HUES64 (cell line): ENCODE measurements at regions not wholly inside any gene's neighbourhood (a gene's known extent, or its start where the extent isn't known, plus 50 kb on each side); places are given as distances from the start of the nearest gene placed in this dataset.
"Not testable (repeated sequence)": the region's sequence is repeated elsewhere in the genome, so short reads cannot be mapped to it uniquely, and the experiment has no call there.

Experiments
- H3K27ac ChIP-seq: 2 replicates; pipeline ENCODE4 v1.7.0; 2013; ENCODE audit warnings: low read depth, low read length, inconsistent platforms
- H3K27me3 ChIP-seq: 2 replicates; pipeline ENCODE4 v1.6.1; 2013; ENCODE audit warnings: mild to moderate bottlenecking, low read length; ENCODE audit not compliant: insufficient read depth
- H3K36me3 ChIP-seq: 2 replicates; pipeline ENCODE4 v1.6.1; 2013; ENCODE audit warnings: mild to moderate bottlenecking, low read length; ENCODE audit not compliant: insufficient read depth
- H3K4me1 ChIP-seq: 2 replicates; pipeline ENCODE4 v1.6.1; 2013; ENCODE audit warnings: mild to moderate bottlenecking, low read length, moderate library complexity; ENCODE audit not compliant: insufficient read depth
- H3K4me3 ChIP-seq: 2 replicates; pipeline ENCODE4 v1.5.1; 2013; ENCODE audit warnings: mild to moderate bottlenecking, low read length, moderate library complexity
- H3K9ac ChIP-seq: 2 replicates; pipeline ENCODE4 v1.6.1; 2013; ENCODE audit warnings: mild to moderate bottlenecking, low read depth, low read length
- H3K9me3 ChIP-seq: 2 replicates; pipeline ENCODE4 v1.6.1; 2013; ENCODE audit warnings: low read depth, low read length; ENCODE audit not compliant: insufficient read depth
- WGBS: fragments of 150-250, 120-280 bp; methylation state at CpG from one replicate; pipeline ENCODE4 v1.1.7; 2013; ENCODE audit warnings: missing lambda C conversion rate; 5-methylcytosine and 5-hydroxymethylcytosine counted together

DNA sequence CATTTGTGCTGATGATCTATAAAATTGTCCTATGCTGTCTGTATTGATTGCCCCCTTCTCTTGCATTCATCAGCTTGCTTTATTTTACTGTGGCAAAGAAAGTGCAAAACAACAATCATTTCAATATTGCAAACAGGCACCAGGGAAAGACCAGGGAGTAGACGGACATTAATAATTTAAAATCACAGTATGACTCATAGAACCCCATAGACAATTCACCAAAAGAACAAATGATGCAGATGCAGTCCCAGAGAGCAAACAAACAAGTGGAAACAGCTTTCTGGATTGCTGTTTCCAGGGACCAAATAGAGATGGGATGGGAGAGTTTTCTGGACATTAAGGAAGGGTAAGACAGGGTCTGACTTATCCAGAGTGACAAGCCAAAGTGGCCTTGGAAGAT, 70.1 kb downstream of the ABCC12 start:
- WGBS = 87% methylated on average over 1 of the region's 1 CpG
- Histone ChIP-seq H3K27ac (no peak overlapping the region), H3K4me3 (no peak overlapping the region), H3K27me3 (no peaks in the 10 kb centered on the region), H3K9me3 (no peaks in the 10 kb centered on the region), H3K36me3 (no peaks in the 10 kb centered on the region), H3K9ac (no peak overlapping the region), H3K4me1 (no peaks in the 10 kb centered on the region)

DNA sequence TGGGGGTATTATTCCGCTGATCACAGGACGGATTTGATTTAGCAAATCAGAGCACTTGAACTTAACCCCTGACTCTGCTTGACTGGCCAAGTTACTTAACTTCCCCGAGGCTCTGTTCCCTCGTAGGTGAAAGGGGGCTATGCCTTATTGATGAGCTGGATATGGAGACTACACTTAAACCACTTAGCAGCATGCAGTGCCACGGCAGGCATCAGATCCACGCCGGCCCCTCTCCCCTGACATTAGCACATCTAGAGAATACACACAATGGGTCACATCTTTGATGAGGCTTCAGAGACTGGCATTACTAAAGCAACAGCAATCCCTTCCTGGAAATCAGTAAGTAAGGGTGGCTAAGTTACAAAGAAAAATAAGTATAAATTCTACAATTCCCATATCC, 71.0 kb downstream of the ABCC12 start:
- Histone ChIP-seq H3K36me3 (no peaks in the 10 kb centered on the region), H3K9ac (no peak overlapping the region), H3K4me1 (no peaks in the 10 kb centered on the region), H3K27ac (no peak overlapping the region), H3K9me3 (no peaks in the 10 kb centered on the region), H3K4me3 (no peak overlapping the region), H3K27me3 (no peaks in the 10 kb centered on the region)
- 87% methylated on average over 7 of the region's 7 CpGs for WGBS

DNA sequence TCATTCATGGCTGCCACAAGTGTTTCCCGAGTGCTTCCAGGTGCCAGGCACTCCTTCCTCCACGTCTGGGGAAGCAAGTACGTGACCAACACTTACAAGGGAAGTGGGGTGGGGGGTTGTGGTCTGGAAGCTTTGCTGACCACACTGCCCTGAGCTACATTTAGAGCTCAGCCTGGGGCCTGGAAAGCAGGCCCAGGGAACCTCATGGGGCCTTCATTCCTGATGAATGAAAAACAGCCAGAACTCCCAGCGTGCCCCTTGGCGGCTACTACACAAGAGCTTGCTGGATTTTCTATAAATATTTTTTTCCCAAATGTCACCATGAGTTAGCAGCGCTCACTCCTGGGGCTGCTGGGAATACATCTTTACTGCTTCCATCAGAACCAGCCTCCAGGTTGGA, 73.3 kb downstream of the ABCC12 start:
- 93% methylated on average over 6 of the region's 6 CpGs for WGBS
- Histone ChIP-seq H3K27me3 (no peaks in the 10 kb centered on the region), H3K4me3 (no peak overlapping the region), H3K36me3 (no peaks in the 10 kb centered on the region), H3K9me3 (no peaks in the 10 kb centered on the region), H3K27ac (no peak overlapping the region), H3K9ac (no peak overlapping the region), H3K4me1 (no peaks in the 10 kb centered on the region)

DNA sequence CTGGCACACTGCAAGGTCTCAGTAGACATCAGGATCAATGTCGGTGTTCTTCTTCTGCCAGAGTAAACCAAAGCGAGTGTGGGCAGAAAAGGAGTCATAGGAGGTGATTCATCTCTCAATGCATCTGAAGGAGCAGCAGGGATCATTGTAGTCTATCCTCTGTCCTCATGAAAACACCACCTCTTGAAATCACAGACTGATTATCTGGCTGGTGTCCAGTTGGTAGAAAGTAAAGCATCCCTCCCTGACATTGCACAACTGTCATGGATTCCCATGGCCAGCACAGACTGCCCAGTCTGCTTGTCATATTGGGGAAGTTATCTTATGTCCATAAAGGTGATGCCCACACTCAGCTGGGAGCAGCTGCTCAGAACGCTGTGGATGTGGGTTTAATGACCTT, 74.1 kb downstream of the ABCC12 start:
- H3K4me1 ChIP-seq = no peaks in the 10 kb centered on the region
- H3K27me3 ChIP-seq = no peaks in the 10 kb centered on the region
- H3K36me3 ChIP-seq = no peaks in the 10 kb centered on the region
- no peak overlapping the region for H3K27ac ChIP-seq
- 94% methylated on average over 3 of the region's 3 CpGs for WGBS
- no peak overlapping the region for H3K4me3 ChIP-seq
- no peaks in the 10 kb centered on the region for H3K9me3 ChIP-seq
- no peak overlapping the region for H3K9ac ChIP-seq

DNA sequence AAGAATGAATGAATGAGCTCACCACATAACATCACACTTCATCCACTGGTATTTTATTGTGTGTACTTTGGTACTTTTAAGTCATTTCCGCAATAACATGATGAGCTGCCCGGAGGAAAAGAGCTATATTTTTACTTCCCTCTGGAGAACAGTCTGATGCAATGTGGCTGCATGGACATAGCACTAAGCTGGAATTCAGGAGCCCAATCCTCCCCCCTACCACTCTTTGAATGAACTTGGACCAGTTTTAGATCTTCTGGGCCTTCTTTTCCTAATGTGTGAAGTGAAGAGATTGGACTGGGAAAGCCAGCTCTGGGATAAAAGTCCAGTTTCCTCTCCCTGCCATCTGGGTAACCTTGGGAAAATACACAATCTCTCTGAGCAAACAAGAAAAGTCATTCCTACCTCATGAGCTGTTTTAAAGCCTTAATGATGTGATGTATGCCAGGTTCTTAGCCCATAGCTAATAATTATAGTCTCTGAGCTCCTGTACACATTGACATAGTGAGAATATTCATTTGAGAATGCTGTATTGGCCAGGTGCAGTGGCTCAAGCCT, 79.3 kb downstream of the ABCC12 start:
- Histone ChIP-seq H3K9me3 (no peaks in the 10 kb centered on the region), H3K27me3 (no peaks in the 10 kb centered on the region), H3K4me1 (no peaks in the 10 kb centered on the region), H3K4me3 (no peak overlapping the region), H3K36me3 (no peaks in the 10 kb centered on the region), H3K27ac (no peak overlapping the region), H3K9ac (no peak overlapping the region)
- WGBS = 93% methylated on average over 2 of the region's 2 CpGs

DNA sequence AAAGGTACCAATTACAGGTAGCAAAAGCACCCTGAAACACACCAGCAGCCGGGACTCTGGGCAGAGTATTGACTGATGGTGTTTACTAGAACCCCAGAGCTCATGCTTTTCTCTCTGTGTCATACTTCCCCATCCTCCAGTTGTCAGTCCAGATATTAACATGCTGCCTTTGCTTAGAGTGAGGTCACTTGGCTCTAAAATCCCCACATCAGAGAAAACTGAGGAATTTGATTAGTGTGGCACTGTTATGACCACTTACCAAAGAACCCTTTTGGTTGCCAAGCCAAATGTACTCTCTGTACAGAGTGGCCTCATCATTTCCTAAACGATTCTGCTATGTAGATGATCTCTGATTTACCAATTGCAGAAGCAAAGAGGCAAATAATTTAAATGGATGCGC, 80.4 kb downstream of the ABCC12 start:
- H3K4me3 ChIP-seq = no peak overlapping the region

DNA sequence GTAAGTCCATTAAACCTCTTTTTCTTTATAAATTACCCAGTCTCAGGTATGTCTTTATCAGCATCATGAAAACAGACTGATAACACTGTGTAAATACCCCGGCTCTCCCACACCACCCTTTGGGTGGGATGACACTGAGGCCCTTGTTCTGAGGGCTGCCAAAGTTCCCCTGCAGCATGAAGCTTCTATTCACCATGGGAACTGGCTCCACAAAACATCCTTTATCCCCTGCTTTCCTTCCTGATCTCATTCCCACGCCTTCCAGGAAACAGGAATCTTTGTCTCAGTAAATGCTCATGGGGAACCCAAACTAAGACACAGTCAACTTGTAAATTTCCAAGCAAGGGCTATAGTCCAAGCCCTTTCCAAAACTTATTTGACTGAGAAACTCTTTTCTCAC, 88.4 kb downstream of the ABCC12 start:
- H3K27me3 ChIP-seq = no peaks in the 10 kb centered on the region
- no peak overlapping the region for H3K27ac ChIP-seq
- H3K9ac ChIP-seq = no peak overlapping the region
- 89% methylated on average over 2 of the region's 2 CpGs for WGBS
- H3K4me3 ChIP-seq = no peak overlapping the region
- H3K9me3 ChIP-seq = no peaks in the 10 kb centered on the region
- no peaks in the 10 kb centered on the region for H3K4me1 ChIP-seq
- no peaks in the 10 kb centered on the region for H3K36me3 ChIP-seq

More for the DNA sequence above, 80.4 kb downstream of the ABCC12 start:
- H3K36me3 ChIP-seq = no peaks in the 10 kb centered on the region
- H3K9me3 ChIP-seq = no peaks in the 10 kb centered on the region
- H3K27ac ChIP-seq = no peak overlapping the region
- no peaks in the 10 kb centered on the region for H3K27me3 ChIP-seq
- H3K9ac ChIP-seq = no peak overlapping the region
- H3K4me1 ChIP-seq = no peaks in the 10 kb centered on the region
- 97% methylated on average over 3 of the region's 3 CpGs for WGBS

DNA sequence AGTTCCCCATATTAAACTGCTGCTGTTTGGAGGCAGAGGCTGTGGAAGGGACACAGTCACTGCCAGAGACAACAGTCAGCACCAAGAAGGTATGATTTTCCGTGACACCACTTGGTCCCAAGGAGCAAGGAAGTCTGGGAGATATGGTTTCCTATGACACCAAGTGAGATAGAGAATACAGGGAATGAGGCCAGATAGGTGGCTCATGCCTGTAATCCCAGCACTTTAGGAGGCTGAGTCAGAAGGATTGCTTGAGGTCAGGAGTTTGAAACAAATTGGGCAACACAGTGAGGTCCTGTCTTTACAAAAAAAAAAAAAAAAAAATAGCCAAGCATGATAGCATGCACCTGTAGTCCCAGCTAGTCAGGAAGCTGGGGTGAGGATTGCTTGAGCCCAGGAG, 90.8 kb downstream of the ABCC12 start:
- H3K36me3 ChIP-seq = no peaks in the 10 kb centered on the region
- WGBS = 96% methylated on average over 1 of the region's 1 CpG
- no peaks in the 10 kb centered on the region for H3K4me1 ChIP-seq
- no peaks in the 10 kb centered on the region for H3K27me3 ChIP-seq
- H3K9me3 ChIP-seq = no peaks in the 10 kb centered on the region
- H3K9ac ChIP-seq = no peak overlapping the region
- H3K4me3 ChIP-seq = no peak overlapping the region
- no peak overlapping the region for H3K27ac ChIP-seq

DNA sequence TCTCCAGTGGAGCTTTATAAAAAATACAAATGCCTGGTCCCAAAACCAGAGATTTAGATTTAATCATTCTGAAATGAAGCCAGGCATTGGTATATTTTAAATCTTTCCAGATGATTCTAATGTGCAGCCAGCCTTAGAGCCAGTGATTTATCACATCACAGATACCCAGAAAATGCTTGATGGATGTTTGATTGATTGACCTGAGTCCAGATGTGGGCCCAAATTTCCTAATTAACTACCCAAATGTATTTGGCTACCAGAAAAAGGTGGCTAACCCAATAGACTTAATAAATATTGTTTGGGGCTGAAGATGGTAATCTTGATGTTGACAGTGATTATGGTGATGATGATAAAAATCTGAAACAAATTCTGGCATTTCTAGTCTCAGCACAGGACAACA, 93.1 kb downstream of the ABCC12 start:
- Histone ChIP-seq H3K27ac (no peak overlapping the region), H3K9ac (no peak overlapping the region), H3K9me3 (no peaks in the 10 kb centered on the region), H3K4me3 (no peak overlapping the region), H3K36me3 (no peaks in the 10 kb centered on the region), H3K27me3 (no peaks in the 10 kb centered on the region), H3K4me1 (no peaks in the 10 kb centered on the region)

DNA sequence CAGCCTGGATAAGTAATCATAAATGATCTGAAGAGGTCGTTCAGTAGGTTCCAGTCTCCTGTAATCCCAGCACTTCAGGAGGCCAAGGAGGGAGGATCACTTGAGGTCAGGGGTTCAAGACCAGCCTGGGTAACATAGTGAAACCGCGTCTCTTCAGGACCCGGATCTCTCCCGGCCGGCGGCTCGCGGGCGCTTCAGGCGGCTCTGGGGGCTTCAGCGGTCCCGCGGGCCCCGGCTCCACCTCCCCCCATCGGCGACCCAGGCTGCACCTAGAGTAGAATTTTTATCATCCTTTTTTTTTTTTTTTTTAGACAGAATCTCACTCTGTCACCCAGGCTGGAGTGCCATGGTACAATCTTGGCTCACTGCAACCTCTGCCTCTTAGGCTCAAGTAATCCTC, 95.9 kb downstream of the ABCC12 start:
- H3K27ac ChIP-seq = no peak overlapping the region
- no peak overlapping the region for H3K4me3 ChIP-seq
- no peaks in the 10 kb centered on the region for H3K36me3 ChIP-seq
- no peak overlapping the region for H3K9ac ChIP-seq
- H3K4me1 ChIP-seq = no peaks in the 10 kb centered on the region
- no peaks in the 10 kb centered on the region for H3K27me3 ChIP-seq
- H3K9me3 ChIP-seq = no peaks in the 10 kb centered on the region
- 98% methylated on average over 17 of the region's 17 CpGs for WGBS

DNA sequence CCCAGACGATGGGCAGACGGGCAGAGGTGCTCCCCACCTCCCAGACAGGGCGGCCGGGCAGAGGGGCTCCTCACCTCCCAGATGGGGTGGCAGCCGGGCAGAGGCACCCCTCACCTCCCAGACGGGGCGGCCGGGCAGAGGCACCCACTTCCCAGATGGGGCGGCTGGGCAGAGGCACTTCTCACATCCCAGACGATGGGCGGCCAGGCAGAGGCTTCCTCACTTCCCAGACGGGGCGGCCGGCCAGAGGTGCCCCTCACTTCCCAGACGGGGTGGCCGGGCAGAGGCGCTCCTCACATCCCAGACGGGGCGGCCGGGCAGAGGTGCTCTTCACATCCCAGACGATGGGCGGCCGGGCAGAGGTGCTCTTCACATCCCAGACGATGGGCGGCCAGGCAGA, 96.6 kb downstream of the ABCC12 start:
- not testable (repeated sequence) for H3K36me3 ChIP-seq

DNA sequence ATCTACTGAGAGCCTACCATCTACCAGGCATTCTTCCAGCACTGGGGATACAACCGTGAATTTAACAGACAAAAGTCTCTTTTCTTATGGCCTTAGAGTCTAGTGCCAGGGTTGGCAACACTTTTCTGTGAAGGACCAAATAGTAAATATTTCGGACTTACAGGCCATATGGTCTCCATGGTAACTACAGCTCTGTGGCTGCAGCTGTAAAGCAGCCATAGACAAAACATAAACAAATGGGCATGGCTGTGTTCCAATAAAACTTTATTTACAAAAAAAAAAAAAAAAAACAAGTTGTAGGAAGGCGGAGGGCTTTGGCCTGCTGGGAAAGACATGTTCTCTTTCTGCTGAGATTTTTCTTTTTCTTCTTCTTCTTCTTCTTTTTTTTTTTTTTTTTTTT, 98.7 kb downstream of the ABCC12 start:
- H3K27me3 ChIP-seq = no peaks in the 10 kb centered on the region
- no peak overlapping the region for H3K4me3 ChIP-seq
- no peaks in the 10 kb centered on the region for H3K9me3 ChIP-seq
- no peak overlapping the region for H3K9ac ChIP-seq
- H3K36me3 ChIP-seq = no peaks in the 10 kb centered on the region
- peaks cover 25% of the 10 kb centered on the region for H3K4me1 ChIP-seq
- 91% methylated on average over 2 of the region's 3 CpGs for WGBS
- H3K27ac ChIP-seq = no peak overlapping the region

More for the DNA sequence above, 96.6 kb downstream of the ABCC12 start:
- H3K4me3 ChIP-seq, H3K27ac ChIP-seq, H3K4me1 ChIP-seq, H3K9me3 ChIP-seq, H3K9ac ChIP-seq, H3K27me3 ChIP-seq: not testable (repeated sequence)
- WGBS = 96% methylated on average over 25 of the region's 25 CpGs
